HG03342 (cell line): ENCODE measurements at regions not wholly inside any gene's neighbourhood (a gene's known extent, or its start where the extent isn't known, plus 50 kb on each side); places are given as distances from the start of the nearest gene placed in this dataset.

Experiments
- ATAC-seq: cut with Tn5 transposase; IDR thresholded peaks from one replicate; pipeline ENCODE4 v1.9.1; 2021; ENCODE audit warnings: mild to moderate bottlenecking, moderate library complexity; ENCODE audit not compliant: unreplicated experiment

GRCh38 chr3:154976072-154976983, 103.8 kb upstream of the MME start:
- ATAC-seq, result no peak

- ATAC-seq, result no peak
Measured at GRCh38 chr3:154973851-154974250, 106.3 kb upstream of the MME start.

- no peak for ATAC-seq
Measured at GRCh38 chr3:154972951-154973350, 107.2 kb upstream of the MME start.

- no peak for ATAC-seq
Measured at GRCh38 chr3:154971771-154972326, 108.3 kb upstream of the MME start.

GRCh38 chr3:154971341-154971740, 108.8 kb upstream of the MME start:
- ATAC-seq, result no peak

- ATAC-seq, result no peak
Measured at GRCh38 chr3:154970797-154971196, 109.3 kb upstream of the MME start.

GRCh38 chr3:154969366-154969765, 110.8 kb upstream of the MME start:
- no peak for ATAC-seq

GRCh38 chr3:154967090-154967489, 113.0 kb upstream of the MME start:
- no peak for ATAC-seq

GRCh38 chr3:154956815-154957214, 123.3 kb upstream of the MME start:
- no peak for ATAC-seq

- ATAC-seq, result no peak
Measured at GRCh38 chr3:154955907-154956533, 124.1 kb upstream of the MME start.

GRCh38 chr3:154954757-154955156, 125.4 kb upstream of the MME start:
- ATAC-seq, result no peak

- ATAC-seq, result no peak
Measured at GRCh38 chr3:154953538-154953937, 126.6 kb upstream of the MME start.

- no peak for ATAC-seq
Measured at GRCh38 chr3:154952553-154952952, 127.6 kb upstream of the MME start.

GRCh38 chr3:154943981-154944380, 136.1 kb upstream of the MME start:
- no peak for ATAC-seq

GRCh38 chr3:154942827-154943226, 137.3 kb upstream of the MME start:
- no peak for ATAC-seq

- no peak for ATAC-seq
Measured at GRCh38 chr3:154936196-154936595, 143.9 kb upstream of the MME start.

GRCh38 chr3:154933581-154933980, 146.5 kb upstream of the MME start:
- no peak for ATAC-seq

GRCh38 chr3:154932633-154933032, 147.5 kb upstream of the MME start:
- no peak for ATAC-seq

GRCh38 chr3:154931484-154931883, 148.6 kb upstream of the MME start:
- no peak for ATAC-seq

GRCh38 chr3:154926721-154927120, 153.4 kb upstream of the MME start:
- no peak for ATAC-seq

GRCh38 chr3:154921351-154921750, 158.8 kb upstream of the MME start:
- no peak for ATAC-seq

- no peak for ATAC-seq
Measured at GRCh38 chr3:154919226-154919625, 160.9 kb upstream of the MME start.
